Adrenal gland (tissue), 5 donors: ENCODE measurements at regions not wholly inside any gene's neighbourhood (a gene's known extent, or its start where the extent isn't known, plus 50 kb on each side); places are given as distances from the start of the nearest gene placed in this dataset.

Source experiments
- CTCF ChIP-seq, 6 experiments: fragments of 450-650 bp in 4 of 6; fragments of 200-600 bp in 2 of 6; sonication (generic) in 1 of 6; IDR thresholded peaks; 1 replicate in 5 of 6; 2 replicates in 1 of 6; pipeline versions ENCODE4 v1.5.1 to v1.8.0; 2016 to 2021; ENCODE audit warnings: antibody characterized with exemption in 6 of 6, mild to moderate bottlenecking in 2 of 6, moderate library complexity in 1 of 6
- POLR2A ChIP-seq, 2 donors: fragments of 450-650 bp; IDR thresholded peaks; one replicate each; pipeline ENCODE4 v1.6.1; 2017; ENCODE audit warnings: antibody characterized with exemption in 2 of 2, mild to moderate bottlenecking in 2 of 2, moderate library complexity in 1 of 2
- donor health status: DM: no; HTN: no; CAD: no.

GRCh38 chr1:157202331-157202730 lies 64.1 kb upstream of the ETV3 start:
- TF ChIP-seq CTCF (IDR thresholded peaks at IDR 0.05) = no peak
- TF ChIP-seq POLR2A (IDR thresholded peaks at IDR 0.05) = no peak
